ENCODE measurements at regions not wholly inside any gene's neighbourhood (a gene's known extent, or its start where the extent isn't known, plus 50 kb on each side); places are given as distances from the start of the nearest gene placed in this dataset.

DNA sequence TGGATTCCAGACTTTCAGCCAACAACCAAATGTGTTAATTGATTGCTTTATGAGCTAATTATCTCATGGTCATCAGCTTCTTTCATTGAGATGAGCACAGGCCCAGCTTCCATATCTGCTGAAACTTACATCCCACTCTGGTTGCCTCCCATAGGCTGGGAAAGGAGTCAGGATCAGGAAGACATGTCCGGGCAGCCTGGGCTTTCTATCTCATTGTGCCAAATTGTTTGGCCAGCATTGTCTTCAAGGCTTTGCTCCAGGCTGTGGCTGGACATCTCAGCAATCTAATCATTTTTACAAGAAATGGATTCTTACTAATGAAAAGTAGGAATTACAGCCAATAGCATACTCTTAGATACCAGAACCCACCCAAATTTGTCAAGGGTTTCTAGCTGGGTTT, 295.2 kb downstream of the CXCL12 start:
- DNase-seq, result no peak

DNA sequence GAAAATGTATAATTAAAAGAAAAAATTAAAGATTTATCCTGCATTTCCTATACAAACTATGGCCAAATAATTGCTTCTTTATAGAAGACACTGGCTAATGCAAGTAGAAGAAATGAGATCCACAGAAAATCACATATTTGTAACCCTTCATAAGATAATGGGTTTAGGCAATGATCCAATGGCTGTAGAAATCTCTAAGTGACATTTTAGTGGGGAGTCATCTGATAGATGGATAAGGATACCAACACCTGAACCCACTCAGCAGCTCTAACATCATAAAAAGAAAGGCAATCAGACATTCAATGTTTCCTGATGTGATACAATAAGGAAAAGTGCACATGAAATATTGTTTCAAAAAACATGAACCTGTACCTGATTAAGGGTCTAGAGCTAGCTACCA, 297.5 kb downstream of the CXCL12 start:
- DNase-seq, result no peak

DNA sequence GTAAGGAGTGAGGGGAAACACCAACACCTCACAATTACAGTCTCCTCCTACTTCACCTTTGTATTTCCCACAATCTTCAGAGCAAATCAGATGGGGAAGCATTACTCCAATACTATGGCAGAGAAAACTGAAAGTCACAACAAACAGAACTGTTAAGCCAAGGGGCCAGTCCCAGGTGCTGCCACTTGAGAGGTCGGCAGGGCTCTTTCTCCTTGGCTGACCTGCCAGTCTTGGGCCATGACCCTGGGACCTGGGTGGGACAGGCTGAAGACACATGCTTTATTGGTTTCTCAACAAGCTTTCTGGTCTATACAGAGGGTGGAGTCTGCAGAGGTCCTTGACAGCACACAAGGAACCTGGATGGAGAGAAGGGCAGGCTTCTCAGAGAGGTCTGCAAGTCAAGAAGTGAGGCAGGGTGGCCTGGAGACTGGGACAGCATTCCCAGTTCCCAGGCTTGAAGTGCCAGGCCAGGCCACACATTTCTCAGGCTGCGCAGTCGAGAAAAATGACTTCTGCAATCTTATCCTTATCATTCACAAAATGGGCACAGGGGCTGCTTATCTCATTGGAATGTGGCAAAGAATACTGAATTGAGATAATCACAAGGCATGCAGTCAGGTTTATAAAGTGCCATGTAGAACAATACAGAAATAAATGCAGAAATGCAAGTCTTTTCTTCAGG, 301.0 kb downstream of the CXCL12 start:
- DNase-seq, result no peak

DNA sequence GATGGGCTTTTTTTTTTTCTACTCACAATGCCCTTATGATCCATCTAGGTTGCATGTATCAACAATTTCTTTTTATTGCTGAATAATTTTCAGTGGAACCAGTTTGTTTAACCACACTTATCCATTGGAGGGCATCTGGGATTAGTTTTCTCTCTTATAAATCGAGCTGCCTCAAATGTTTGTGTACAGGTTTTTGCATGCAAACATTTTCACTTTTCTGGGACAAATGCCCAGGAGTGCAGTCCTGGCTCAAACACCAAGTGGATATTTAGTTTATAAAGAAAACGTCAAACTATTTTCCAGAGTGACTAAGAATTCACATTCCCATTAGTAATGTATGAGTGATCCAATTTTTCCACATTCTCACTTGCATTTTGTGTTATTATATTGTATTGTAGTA, 313.4 kb downstream of the CXCL12 start:
- peak; percentile 55 for DNase-seq

DNA sequence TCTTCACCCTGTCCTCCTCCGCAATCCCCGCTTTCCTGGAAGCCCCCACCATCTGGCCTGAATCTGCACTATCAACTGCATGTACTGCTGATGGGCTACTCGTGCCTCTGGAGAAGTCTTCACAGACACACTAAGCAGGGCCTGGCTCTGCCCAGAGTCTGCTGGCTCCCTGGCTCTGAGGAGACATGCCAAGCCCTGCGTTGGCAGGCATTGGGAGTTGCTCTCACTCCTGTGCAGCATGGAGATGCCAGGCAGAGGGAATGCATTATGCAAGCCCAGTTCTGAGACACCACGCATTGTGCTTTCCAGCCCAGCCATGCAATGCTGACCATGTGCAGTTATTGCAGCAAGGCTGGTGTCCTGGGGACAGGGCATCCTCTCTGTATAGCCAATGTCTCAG, 314.6 kb downstream of the CXCL12 start:
- DNase-seq, result no peak

DNA sequence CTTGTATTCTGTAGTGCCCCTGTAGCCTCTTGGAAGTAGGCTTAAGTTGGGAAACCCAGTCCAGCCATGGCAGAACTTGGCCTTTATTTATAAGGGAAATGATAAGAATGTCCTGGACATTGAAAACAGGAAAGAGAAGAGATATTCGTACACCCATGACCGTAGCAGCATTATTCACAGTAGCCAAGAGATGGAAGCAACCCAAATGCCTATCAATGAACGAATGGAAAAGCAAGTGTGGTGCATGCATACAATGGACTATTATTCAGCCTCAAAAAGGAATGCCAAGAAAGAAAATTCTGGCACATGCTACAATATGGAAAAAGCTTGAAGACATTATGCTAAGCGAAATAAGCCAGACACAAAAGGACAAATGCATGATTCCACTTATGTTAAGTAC, 315.3 kb downstream of the CXCL12 start:
- DNase-seq, result no peak

DNA sequence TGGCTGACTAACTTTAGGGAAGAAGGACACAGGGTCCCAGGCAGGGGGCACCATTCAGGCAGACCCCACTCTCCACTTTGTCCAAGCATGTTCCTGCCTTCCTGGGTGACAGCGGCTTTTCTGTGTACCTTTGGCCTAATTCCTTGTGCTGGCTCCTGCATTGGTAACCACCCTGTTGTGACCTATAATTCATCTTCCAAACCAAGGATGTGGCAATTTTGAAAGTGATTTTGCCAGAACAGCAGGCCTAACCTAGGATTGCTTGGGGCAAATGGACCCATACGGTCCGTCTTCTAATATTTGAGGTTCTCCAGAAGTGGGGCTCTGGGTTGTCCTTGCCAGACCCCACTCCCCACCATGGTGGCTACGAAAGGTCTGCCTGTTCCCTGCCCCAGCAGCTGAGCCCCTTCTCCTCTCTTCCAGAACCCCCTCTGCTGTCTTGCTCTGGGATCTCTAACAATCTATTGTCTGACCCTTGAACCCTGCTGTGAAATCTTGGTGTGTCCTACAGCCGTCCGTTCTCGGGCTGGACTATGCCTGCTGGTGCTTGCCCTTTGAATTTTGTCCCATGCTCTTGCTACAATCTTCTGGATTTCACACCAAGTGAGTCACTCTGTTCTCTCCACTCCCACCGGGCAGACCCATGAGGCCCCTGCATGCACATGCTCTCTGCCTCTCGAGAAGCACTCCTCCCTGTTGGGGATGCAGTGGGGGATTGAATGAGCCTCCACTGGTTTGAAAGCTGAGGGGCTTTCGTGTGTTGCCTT, 316.0 kb downstream of the CXCL12 start:
- no peak for DNase-seq

DNA sequence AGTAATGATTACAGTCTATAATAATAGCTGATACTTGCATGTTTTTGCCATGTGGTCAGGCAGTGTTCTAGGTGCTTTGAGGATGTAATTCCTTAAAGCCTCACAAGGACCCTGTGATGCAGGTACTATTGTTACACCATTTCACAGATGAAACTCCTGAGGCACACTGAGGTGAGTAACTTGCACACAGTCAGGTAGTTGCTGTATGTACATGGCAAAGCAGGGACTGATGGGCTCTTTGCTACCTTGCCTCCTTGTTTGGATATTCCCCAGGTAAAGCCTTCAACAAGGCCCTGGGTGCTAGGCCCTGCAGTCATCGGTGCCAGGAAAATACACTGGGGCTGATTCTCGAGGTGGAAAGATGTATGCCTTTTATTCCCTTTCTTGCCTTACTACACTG, 317.5 kb downstream of the CXCL12 start:
- DNase-seq, result no peak

DNA sequence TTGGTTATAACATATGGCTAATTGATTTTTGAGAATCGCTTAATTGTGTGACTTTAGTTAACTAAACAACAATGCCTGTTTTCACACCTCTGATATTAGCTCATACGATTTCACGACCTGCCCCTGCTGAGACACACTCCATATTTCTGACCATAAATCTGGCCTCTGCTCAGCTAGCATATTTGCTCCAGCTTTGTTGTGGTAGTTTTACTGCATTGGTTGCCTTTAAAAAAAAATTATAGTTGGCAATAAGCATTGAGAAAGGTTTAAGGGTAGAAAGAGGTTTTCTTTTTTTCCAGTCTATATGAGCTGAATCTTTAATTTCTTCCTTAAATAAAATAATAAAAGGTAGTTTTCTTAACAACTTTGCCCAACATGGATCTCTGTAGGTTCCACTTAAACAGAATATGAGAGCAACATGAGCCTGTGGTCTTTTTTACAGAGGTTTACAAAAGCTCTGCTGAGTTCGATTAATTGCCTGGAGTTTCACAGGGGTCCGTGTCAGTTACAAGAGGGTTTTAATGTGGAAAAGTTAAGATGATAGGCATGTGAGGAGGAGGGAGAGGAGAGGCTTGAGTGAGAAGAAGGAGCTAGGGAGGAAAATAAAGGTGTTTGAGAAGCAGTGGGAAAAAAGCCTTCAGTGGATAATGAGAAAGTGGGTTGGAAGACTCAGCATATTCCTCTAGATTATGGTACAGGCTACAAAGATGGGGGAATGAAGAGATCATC, 318.2 kb downstream of the CXCL12 start:
- DNase-seq, result no peak

DNA sequence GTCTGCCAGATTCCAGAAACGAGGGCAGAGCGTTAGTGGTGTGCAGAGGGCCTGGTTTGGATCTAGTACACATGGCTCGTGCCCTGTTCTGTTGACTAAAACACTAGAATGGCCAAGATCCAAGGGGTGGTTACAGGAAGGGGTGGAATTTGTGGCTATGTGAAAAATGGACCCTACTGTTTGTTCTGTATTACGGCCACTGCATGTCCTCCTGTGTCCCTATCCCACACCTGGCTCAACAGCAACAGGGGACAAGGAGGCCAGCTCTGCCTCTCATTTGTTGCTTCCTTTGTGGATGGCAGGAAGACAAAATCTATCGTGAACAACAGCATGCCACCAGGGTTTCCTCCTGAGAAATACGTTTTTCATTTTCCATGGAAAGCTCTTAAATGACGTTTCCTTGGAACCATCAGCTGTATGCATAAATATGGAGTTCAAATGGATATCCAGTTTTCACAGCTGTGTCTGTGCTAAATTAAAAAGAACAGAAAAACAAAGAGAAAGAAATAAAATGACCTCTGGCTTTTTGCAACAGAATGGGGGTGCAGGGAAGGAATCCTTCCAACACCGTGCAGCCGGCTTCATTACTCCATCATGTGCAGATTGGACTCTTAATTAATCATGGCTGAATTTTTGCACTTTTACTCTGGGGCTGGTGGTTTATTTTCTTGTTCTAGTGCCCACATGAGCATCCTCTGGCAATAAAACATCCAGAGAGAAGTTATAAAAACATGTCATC, 318.9 kb downstream of the CXCL12 start:
- no peak for DNase-seq

DNA sequence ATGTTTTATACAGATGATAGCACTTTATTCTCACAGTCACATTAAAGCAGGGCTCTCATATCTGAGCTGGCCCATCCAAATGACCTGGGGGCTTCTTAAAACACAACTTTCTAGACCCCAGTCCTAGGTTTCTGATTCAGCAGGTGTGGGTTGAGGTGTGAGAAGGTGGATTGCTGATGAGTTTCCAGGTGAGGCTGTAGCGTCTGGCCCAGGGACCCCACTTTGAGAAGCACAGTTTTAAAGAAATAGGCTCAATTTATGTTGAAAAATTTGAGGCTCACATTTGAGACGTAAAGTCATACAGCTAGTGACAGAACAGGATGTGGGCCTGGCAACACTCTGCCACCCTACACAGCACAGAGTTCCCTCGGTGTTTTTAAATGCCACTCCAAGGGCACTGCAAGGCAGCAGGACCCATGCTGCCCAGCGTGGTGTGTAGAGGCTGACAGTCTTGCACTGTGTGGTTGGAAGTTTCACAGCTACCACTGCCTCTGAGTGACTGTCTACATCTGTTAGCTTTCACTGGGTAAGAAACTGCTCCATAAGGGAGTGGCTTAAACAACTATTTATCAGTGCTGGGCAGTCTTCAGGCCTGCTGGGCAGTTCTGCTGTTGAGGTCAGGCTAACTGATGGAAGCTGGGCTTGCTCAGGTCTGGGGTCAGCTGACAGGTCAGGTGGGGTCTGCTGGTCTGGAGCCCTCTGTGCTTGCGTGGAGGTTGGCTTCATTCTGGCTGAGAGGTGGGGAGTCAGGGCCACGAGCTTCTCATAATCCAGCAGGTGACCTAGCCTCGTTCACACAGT, 319.7 kb downstream of the CXCL12 start:
- no peak for DNase-seq

DNA sequence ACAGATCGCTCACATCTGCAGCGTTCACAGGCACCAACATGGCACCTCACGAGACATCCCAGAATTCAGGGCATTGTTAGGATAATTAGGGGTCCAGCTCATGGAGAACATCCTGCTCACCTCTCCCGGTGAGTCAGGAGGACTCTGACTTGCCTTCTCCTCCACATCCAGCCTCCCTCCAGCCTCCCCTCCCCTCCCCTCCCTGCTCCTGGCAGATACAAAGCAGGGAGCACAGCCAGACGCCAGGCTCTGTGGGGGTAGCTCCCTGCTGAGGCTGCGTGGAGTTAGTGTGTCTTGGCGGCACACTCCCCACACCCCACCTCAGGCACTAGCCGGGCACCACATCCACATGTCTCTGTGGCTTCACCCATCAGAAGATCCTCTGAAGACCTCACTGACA, 320.6 kb downstream of the CXCL12 start:
- DNase-seq, result no peak

DNA sequence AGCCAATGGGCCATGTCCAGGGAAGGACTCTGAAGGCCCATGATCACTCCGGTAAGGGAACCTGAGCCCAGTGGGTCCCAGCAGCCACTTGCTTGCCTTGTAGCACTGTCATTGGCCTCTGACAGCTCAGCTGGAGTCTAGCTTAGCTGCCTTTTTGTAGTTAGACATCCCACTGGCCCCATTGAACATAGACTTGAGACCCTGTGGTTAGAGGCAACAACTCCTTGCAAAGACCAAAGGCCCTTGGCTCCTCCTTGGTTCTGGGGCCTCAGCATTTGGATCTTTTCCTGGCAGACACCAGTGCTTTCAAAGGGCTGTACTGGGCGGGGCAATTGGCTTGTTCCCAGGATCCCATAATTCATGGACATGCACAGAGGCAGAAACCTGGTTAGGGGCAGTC, 321.2 kb downstream of the CXCL12 start:
- DNase-seq, result no peak

DNA sequence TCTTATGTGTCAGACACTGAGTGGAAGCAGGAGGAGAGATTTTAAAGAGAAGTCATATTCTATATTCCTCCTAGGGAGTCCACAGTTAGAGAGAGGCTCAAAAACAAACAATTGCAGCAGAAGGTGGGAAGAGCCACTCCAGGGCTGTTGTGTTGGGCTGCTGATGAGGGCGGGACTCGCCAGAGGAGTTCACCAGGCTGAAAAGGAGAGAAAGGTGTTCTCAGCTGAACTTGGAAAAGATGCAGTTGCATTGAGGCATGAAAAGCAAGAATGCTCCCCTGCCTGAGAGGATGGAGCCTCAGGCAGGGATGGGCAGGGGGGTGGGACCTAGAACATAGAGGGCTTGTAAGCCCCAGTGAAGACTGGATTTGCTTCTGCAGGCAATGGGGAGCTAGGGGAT, 324.2 kb downstream of the CXCL12 start:
- DNase-seq, result no peak

DNA sequence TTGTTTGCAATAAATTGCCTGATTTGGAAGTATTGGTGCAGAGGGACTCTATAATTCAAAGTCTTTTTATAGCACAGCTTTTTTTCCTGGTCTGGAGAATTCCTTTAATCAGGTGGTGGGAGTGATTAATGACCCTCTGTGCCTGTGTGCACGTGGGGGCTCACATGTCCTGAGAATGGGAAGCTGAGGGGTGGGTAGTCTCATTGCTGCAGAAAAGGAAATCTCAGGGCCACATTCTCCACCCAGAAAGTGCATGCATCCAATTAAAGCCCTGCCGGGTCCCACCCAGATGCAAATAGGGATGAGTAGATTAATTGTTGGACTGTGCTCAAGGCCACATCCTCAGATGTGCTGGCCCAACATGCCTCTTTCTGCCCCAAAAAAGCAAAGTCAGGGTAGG, 324.7 kb downstream of the CXCL12 start:
- no peak for DNase-seq

DNA sequence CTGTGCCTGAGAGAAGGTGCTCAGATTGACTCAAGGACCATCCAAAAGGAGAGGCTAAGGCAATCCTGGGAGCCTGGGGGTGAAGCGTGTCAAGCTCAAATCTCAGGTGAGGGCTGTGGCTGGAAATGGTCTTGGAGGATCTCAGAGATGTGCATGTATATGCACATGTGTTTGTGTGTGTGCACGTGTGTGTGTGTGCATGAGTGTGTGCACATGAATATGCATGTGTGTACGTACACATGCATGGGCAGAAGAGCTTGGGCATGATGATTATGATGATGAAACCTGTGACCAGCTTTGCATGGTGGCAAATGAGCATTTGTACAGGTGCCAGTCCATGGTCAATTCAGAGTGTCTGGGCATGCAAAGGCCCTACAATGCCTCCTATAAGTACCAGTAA, 326.6 kb downstream of the CXCL12 start:
- no peak for DNase-seq

DNA sequence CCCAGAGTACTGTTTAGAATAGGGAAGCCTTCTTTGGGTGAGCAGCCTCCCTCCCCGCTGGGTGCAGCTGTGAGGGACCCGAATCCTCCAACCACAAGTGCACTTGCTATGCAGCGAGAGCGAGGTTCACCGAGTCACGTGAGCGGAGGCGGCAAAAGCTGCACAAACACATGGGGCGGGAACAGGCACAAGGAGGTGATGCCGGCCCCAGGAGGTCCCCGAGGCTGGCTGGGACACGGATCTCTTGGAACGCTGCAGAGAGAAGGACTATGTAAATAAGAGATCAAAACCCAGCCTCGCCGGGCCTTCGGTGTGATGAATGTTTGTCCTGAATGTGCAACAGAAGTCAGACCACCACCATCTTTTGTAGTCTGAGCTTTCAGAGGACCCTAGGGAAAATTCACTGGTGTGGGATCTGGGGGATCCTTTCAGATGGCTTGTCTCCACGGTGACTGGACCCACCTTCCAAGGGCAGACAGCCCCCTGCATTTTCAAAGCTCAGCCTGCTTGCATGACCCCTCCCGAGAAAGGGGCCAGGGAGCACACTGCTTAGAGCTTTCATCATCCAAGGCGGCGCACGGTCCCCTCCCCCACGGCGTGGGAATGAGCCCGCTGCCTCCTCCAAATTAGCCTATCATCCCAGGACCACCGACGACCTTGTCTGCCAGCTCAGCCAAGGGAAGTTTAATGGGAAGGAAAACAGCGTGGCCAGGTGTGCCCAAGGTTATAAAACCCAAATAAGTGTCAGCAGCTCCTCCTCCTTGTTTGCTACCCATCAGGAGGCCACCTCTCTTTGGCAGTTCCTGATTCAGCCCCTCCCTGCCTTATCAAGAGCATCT, 327.7 kb downstream of the CXCL12 start:
- DNase-seq, result no peak

DNA sequence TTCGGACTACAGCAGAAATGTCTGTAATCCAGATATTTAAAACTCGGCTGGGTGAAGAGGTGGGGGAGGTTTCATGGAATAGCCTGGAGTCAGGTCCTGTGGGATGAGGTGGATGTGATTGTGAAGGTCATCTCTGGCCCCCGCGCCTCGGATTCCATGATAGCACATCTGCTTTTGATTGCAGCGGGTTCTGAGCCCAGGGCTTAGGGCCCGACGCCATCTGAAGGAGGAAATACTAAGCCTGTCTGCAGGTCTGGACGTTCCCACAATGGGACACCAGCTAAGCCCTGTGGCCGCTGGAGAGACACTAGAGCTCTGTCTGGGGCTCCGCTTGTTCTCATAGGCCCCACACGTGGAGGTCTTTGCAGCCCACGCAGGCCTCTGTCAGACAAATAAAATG, 328.7 kb downstream of the CXCL12 start:
- DNase-seq, result no peak

DNA sequence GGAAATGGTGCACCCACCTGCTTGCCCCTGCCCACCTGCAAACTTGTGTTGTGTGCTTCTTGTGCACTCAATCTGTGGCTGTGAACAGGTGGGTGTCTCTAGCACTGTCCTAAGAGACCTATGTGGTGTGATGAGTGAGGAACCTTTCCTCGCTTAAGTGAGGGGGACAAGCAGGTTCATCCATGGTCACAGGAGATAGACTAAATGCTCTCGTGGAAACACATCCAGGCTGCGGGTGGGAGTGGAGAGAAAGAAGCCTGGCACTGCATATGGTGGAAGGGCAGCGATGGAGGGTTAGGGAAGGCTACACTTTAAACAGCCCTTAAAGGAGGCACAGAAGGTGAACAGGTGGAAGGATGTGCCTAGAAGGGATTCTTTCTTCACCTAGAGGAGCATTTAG, 330.9 kb downstream of the CXCL12 start:
- no peak for DNase-seq

DNA sequence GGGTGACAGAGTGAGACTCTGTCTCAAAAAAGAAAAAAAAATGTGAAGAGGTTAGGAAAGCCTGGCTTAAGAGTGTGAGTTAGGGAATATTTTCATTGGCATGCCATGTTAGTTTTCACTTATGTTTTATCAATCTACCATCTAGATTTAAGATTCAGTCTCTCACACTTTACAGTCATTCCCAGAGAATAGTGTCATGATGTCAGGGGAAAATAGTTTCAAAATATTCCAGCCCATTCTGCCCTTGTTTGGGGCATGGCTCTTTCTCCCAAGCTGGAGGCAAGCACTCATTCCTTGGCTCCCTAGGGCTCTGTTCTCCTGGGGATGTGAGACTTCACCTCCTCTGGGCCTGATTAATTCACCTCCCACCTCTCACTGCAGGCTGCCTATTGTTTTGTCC, 331.5 kb downstream of the CXCL12 start:
- DNase-seq, result no peak

DNA sequence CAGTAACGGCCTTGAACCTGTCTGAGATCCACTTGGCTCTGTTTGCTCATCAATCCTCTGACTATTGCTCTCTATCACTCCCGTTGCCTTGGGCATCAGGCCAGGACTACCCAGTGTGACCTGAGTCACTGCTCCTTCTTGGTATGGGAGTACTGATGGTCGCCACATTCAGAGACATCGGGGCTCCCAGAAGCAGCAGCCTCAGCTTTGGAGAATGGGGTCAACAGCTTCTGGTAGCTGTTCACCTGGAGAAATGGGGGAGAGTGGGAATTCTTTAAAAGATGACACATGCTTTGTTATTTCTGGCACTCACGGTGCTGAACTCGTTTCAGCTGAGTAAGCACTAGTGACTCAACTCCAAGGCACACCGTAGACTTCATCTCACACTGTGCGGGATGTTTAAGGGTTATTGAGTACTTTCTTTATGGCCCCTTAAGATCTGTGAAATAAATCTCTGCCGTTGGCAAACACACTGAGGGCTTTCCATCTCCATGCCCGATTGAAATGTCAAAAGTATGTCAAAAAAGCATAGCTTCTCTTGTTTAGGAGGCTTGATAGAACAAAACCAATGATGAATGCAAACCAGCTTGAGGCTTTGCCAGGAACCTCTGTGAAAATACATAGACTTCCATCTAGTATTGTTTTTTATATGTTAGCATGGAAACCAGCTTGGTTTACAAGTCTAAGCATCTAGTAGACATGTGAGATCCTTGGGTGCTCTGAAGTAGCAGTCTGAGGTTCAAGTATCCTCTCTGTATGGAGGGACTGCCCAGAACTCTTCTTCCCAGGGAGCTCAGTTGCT, 333.1 kb downstream of the CXCL12 start:
- no peak for DNase-seq
